ENCODE measurements at regions not wholly inside any gene's neighbourhood (a gene's known extent, or its start where the extent isn't known, plus 50 kb on each side); places are given as distances from the start of the nearest gene placed in this dataset.

DNA sequence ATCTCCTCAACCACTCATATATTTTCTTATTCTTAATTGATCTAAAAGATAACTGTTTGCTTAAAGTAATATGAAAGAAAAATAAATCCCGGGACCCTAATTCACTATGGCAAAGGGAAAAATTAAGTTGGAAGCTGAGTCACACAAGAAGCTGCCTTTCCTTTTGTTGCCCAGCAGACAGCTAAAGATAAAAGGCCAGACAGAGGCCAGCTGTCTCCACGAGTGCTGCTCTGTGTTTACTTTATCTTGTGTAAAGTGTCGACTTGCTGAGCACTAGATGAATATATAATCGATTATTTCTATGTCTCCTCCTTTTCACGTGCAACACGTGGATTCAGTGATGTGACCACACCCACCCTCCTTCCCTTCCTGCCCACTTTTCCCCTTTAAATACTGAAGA lies 52.8 kb upstream of the NSMCE3 start:
- intact Hi-C loops (cut with micrococcal nuclease): no loop called here
- no peak overlapping the region for H3K14ac ChIP-seq (replicated peaks; ENCODE audit: low read depth, low read length)
- TF ChIP-seq RCOR1 (IDR thresholded peaks at IDR 0.05; ENCODE audit: insufficient replicate concordance, low read length) (no peak), RAD21 (IDR thresholded peaks at IDR 0.05; ENCODE audit: low read length) (no peak), MAZ (IDR thresholded peaks at IDR 0.05; ENCODE audit: borderline replicate concordance, low read depth, low read length) (no peak), BHLHE40 (IDR thresholded peaks at IDR 0.05; ENCODE audit: low read depth, low read length) (no peak), RFX5 (IDR thresholded peaks at IDR 0.05; ENCODE audit: low read depth, low read length) (no peak), SMC3 (IDR thresholded peaks at IDR 0.05; ENCODE audit: low read depth, low read length) (no peak), MAFK (IDR thresholded peaks at IDR 0.05; ENCODE audit: low read depth, low read length) (no peak), POLR2A (IDR thresholded peaks at IDR 0.05; ENCODE audit: low read depth, low read length) (no peak), CEBPB (IDR thresholded peaks at IDR 0.05; ENCODE audit: low read depth, low read length) (no peak)
- TF ChIP-seq, protein P1, sequence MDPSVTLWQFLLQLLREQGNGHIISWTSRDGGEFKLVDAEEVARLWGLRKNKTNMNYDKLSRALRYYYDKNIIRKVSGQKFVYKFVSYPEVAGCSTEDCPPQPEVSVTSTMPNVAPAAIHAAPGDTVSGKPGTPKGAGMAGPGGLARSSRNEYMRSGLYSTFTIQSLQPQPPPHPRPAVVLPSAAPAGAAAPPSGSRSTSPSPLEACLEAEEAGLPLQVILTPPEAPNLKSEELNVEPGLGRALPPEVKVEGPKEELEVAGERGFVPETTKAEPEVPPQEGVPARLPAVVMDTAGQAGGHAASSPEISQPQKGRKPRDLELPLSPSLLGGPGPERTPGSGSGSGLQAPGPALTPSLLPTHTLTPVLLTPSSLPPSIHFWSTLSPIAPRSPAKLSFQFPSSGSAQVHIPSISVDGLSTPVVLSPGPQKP (IDR thresholded peaks at IDR 0.05; ENCODE audit: borderline replicate concordance, low read depth, low read length): no peak
- H3K36me3 ChIP-seq (ENCODE audit: control insufficient read depth, insufficient read depth, low read length): no peaks in the 10 kb centered on the region
- ATAC-seq (ENCODE audit: low read depth) (0 out of 2 replicates have a peak, but pooled peaks have one; percentile 32), DNase-seq (peak; percentile 35)
- CTCF ChIA-PET: interaction anchor here (0.6 kb wide), 1 partner anchor 937 kb away, joined by 4 read pairs; no protein-coding TSS in a partner anchor
- no peaks in the 10 kb centered on the region for H3K9me1 ChIP-seq (ENCODE audit: insufficient read depth, low read length)
- no peak overlapping the region for H2BK120ac ChIP-seq (ENCODE audit: low read depth, low read length)
- no peak overlapping the region for H4K8ac ChIP-seq (ENCODE audit: low read depth in 2 of 2, low read length in 2 of 2)
- H4K5ac ChIP-seq (ENCODE audit: low read depth, low read length): no peak overlapping the region
- H3K79me1 ChIP-seq (ENCODE audit: low read depth in 1 of 2, low read length in 2 of 2): no peaks in the 10 kb centered on the region
- WGBS, 2 experiments (ENCODE audit: extremely low coverage in 2 of 2, insufficient read length in 1 of 2): no CpG with 5 or more reads among the region's 6 CpGs
- H3K18ac ChIP-seq (ENCODE audit: low read depth, low read length): no peak overlapping the region
- H3K27me3 ChIP-seq (ENCODE audit: control insufficient read depth, insufficient read depth, low read length): no peaks in the 10 kb centered on the region; the same call in 1 of the 2 replicates
- no peaks in the 10 kb centered on the region for H3K4me1 ChIP-seq (ENCODE audit: control insufficient read depth, insufficient read depth, low read length)
- no peaks in the 10 kb centered on the region for H3K9me3 ChIP-seq (ENCODE audit: control insufficient read depth, insufficient read depth, low read length)
- in situ Hi-C loops (cut with MboI; ENCODE audit: low sequenced_read_pairs): no loop called here
- H3K27ac ChIP-seq (ENCODE audit: insufficient read depth, low read length): no peak overlapping the region
- no peak overlapping the region; the same call in 1 of the 2 replicates for H3K4me2 ChIP-seq (ENCODE audit: low read depth, low read length)
- H3K23ac ChIP-seq (ENCODE audit: low read depth, low read length): no peak overlapping the region
- H3K4me3 ChIP-seq (ENCODE audit: insufficient read depth, low read depth, low read length): no peak overlapping the region
- no peak overlapping the region for H3K4ac ChIP-seq (ENCODE audit: low read depth, low read length)
- no peak overlapping the region for H3K9ac ChIP-seq (ENCODE audit: low read depth, low read length)
- BruUV-seq (replicated peaks): no TSS peak
- H2BK15ac ChIP-seq (ENCODE audit: low read depth, low read length): no peak overlapping the region
- H4K91ac ChIP-seq (ENCODE audit: insufficient read depth, low read depth, low read length): no peak overlapping the region
- H2AK9ac ChIP-seq (replicated peaks; ENCODE audit: low read depth, low read length, poor library complexity): no peak overlapping the region
- dilution Hi-C loops (cut with HindIII; ENCODE audit: low sequenced_read_pairs, unreplicated experiment): no loop called here
- no peak overlapping the region for H2AFZ ChIP-seq (replicated peaks; ENCODE audit: low read length, poor library complexity)
- no peaks in the 10 kb centered on the region for H4K20me1 ChIP-seq (ENCODE audit: insufficient read depth, low read length)
- POLR2A ChIA-PET (ENCODE audit: unreplicated experiment): no interaction called here
- H2BK5ac ChIP-seq (ENCODE audit: low read depth, low read length, poor library complexity, severe bottlenecking): no peak overlapping the region
- H2AK5ac ChIP-seq (ENCODE audit: low read depth, low read length): no peak overlapping the region
- no peak overlapping the region for H2BK20ac ChIP-seq (ENCODE audit: low read depth, low read length)
- no peak overlapping the region for H3K56ac ChIP-seq (ENCODE audit: extremely low read depth, insufficient read depth, low read length)
